AG09309 (cell line): ENCODE measurements at regions not wholly inside any gene's neighbourhood (a gene's known extent, or its start where the extent isn't known, plus 50 kb on each side); places are given as distances from the start of the nearest gene placed in this dataset.

Experiments used
- DNase-seq: peaks from one replicate; pipeline ENCODE4 v3.0.0-alpha.2; 2010; ENCODE audit warnings: low read depth
- H3K4me3 ChIP-seq: 2 replicates; pipeline ENCODE4 v1.5.1; 2011; ENCODE audit warnings: mild to moderate bottlenecking, low read depth, low read length, moderate library complexity; ENCODE audit not compliant: control insufficient read depth
- TF ChIP-seq, protein P1 (sequence below): IDR thresholded peaks from 2 replicates; pipeline ENCODE4 v1.5.1; 2011; ENCODE audit warnings: mild to moderate bottlenecking, low read depth, low read length, inconsistent platforms; ENCODE audit not compliant: insufficient read depth, control insufficient read depth; ENCODE audit errors: missing control alignments

DNA sequence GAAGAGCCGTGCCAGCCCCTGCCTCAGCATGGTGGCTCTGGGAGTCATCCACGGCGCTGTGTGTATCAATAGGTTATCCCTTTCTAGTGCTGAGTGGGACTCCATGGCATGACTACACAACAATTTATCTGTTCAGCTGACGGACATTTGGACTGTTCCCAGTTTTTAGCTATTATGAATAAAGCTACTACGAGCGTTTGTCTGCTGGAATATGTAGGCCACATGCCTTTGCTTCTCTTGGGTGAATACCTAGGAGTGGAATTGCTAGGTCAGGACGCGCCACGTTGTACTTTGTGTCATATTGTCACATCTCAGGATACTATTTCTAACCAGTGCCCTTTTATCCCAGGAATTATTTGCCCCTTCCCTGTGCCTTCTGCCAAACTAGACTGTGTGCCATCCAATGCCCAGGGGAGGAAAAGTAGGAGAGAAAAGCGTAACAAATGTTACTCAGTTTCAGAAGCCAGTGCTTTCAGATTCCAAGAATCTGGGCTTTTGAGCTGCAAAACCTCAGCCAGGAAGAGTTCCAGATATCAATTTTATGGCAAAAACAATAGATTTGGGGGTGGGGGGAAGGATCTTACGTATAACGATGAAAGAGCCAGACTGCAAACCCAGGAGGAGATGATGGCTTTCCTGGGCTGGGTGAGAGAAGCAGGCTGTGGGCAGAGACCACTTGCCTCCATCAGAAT lies 62.5 kb upstream of the NCOR2 start:
- no peak for DNase-seq
- TF ChIP-seq, protein P1, sequence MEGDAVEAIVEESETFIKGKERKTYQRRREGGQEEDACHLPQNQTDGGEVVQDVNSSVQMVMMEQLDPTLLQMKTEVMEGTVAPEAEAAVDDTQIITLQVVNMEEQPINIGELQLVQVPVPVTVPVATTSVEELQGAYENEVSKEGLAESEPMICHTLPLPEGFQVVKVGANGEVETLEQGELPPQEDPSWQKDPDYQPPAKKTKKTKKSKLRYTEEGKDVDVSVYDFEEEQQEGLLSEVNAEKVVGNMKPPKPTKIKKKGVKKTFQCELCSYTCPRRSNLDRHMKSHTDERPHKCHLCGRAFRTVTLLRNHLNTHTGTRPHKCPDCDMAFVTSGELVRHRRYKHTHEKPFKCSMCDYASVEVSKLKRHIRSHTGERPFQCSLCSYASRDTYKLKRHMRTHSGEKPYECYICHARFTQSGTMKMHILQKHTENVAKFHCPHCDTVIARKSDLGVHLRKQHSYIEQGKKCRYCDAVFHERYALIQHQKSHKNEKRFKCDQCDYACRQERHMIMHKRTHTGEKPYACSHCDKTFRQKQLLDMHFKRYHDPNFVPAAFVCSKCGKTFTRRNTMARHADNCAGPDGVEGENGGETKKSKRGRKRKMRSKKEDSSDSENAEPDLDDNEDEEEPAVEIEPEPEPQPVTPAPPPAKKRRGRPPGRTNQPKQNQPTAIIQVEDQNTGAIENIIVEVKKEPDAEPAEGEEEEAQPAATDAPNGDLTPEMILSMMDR, result no peak
- no peak overlapping the region for H3K4me3 ChIP-seq

- TF ChIP-seq, protein P1, result no peak
- H3K4me3 ChIP-seq, result no peak overlapping the region
- DNase-seq, result no peak
Measured at GRCh38 chr12:124629117-124629516, 61.7 kb upstream of the NCOR2 start.

GRCh38 chr12:124627956-124628355 lies 60.5 kb upstream of the NCOR2 start:
- no peak for DNase-seq
- TF ChIP-seq, protein P1, result no peak

DNA sequence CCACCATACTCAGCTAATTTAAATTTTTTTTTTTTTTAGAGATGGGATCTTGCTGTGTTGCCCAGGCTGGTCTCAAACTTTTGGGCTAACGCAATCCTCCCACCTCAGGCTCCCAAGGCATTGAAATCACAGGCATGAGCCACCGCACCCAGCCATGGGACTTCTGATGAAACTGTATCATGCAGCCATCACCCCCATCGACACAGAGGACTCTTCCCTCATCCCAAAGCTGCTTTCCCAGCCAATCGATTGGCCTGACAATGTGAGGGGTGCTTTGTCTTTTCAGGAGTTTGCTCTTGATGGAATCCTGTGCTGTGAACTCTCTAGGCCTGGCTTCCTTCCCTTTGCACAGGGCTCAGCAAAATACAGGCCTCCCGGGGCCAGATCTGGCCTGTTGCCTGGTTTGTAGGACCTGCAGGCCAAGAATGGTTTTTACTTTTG lies 59.6 kb upstream of the NCOR2 start:
- H3K4me3 ChIP-seq, result no peak overlapping the region
- no peak for DNase-seq
- TF ChIP-seq, protein P1, result no peak

More at GRCh38 chr12:124627956-124628355, 60.5 kb upstream of the NCOR2 start:
- no peak overlapping the region for H3K4me3 ChIP-seq

DNA sequence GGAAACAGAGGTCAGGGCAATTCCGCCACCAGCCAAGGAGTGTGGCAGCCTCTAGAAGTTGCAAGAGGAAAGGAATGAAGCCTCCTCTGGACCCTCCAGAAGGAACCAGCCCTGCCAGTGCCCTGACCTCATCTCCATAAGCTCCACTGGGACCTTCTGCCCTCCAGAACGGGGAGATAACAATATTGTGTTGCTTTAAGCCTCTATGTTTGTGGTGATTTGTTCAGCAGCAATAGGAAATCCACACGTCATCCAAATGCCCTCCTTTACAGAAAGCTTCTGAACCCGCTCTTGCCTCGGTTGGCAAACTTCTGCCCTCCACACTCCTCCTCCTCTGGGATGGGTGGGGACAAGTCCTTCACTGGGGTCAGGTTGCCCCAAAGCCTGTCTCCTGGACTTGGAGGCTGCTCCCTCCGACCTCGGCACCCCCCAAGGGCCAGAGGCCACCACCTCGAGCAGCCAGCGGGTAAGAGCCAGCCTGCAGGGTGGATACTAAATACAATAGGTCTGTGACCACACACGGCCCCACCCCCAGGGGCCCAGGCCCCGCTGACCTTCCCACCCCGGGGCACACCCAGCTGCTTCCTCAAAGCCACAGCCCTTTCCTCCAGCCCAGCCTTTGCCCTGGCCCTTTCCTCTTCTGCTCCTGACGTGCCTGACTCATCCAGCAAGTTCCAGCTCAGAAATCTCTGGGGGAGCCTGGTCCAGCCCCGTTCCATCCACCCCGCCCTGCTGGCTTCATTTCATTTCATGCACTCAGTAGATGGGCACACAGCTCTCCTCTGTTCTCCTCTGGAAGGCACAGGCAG lies 58.7 kb upstream of the NCOR2 start:
- TF ChIP-seq, protein P1, result no peak
- no peak for DNase-seq
- H3K4me3 ChIP-seq, result no peak overlapping the region

DNA sequence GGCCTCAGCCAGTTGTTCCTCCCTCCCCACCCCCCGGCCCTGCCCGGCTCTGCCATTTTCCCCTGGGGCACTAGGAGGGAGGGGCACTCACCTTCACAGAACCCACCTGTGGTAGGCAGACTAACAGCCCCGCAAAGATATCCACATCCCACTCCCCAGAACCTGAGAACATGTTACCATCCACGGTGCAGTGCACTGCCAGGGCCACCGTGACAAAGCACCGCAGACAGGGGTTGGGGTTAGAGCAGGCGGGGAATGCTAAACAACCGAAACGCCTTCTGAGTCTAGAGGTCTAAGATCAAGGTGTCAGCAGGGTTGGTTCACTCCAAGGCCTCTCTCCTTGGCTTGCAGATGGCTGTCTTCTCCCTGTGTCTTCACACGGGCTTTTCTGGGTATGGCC lies 57.4 kb upstream of the NCOR2 start:
- no peak for DNase-seq
- TF ChIP-seq, protein P1, result no peak

More for the DNA sequence above, 57.4 kb upstream of the NCOR2 start:
- H3K4me3 ChIP-seq, result no peak overlapping the region
